CD14-positive monocyte (primary cell): ENCODE measurements at regions not wholly inside any gene's neighbourhood (a gene's known extent, or its start where the extent isn't known, plus 50 kb on each side); places are given as distances from the start of the nearest gene placed in this dataset.

Source experiments
- DNase-seq, 3 donors: peaks; one replicate each; pipeline ENCODE4 v3.0.0-alpha.2; 2011 to 2022
- H2AFZ ChIP-seq: 2 replicates; pipeline ENCODE4 v1.6.0; 2012; ENCODE audit warnings: mild to moderate bottlenecking, low read depth, low read length, inconsistent platforms; ENCODE audit not compliant: insufficient read depth, poor library complexity, severe bottlenecking
- H3K27ac ChIP-seq, 2 donors: 1 replicate in 1 of 2; 2 replicates in 1 of 2; pipeline ENCODE4 v1.5.1; 2012 to 2013; ENCODE audit warnings: low read length in 2 of 2, control low read depth in 1 of 2, inconsistent platforms in 1 of 2, low read depth in 1 of 2, mild to moderate bottlenecking in 1 of 2
- H3K27me3 ChIP-seq, 2 donors: one replicate each; pipeline versions ENCODE4 v1.6.0 to v1.6.1; 2011 to 2013; ENCODE audit warnings: low read length in 2 of 2; ENCODE audit not compliant: control insufficient read depth in 2 of 2, insufficient read depth in 2 of 2
- H3K36me3 ChIP-seq, 2 donors: replicated peaks in 1 of 2; 1 replicate in 1 of 2; 2 replicates in 1 of 2; pipeline versions ENCODE4 v1.5.1 to v1.6.1; 2012 to 2013; ENCODE audit warnings: low read length in 2 of 2, control low read depth in 1 of 2, inconsistent platforms in 1 of 2, mild to moderate bottlenecking in 1 of 2; ENCODE audit not compliant: insufficient read depth in 2 of 2, control insufficient read depth in 1 of 2
- H3K4me1 ChIP-seq, 2 donors: 1 replicate in 1 of 2; 2 replicates in 1 of 2; pipeline versions ENCODE4 v1.5.1 to v1.6.1; 2012 to 2013; ENCODE audit warnings: low read length in 2 of 2, control low read depth in 1 of 2, inconsistent platforms in 1 of 2, mild to moderate bottlenecking in 1 of 2, moderate library complexity in 1 of 2; ENCODE audit not compliant: insufficient read depth in 2 of 2, control insufficient read depth in 1 of 2
- H3K4me2 ChIP-seq: replicated peaks from 2 replicates; pipeline ENCODE3; 2012; ENCODE audit warnings: low read length, moderate library complexity, mild to moderate bottlenecking; ENCODE audit not compliant: poor library complexity, severe bottlenecking; ENCODE audit errors: extremely low read depth
- H3K4me3 ChIP-seq, 3 experiments: fragments of 200-600 bp in 1 of 3; sonication (generic) in 1 of 3; replicated peaks in 1 of 3; 1 replicate in 2 of 3; 2 replicates in 1 of 3; pipeline ENCODE4 v1.5.1; 2011 to 2013; ENCODE audit warnings: low read length in 3 of 3, mild to moderate bottlenecking in 3 of 3, control low read depth in 2 of 3, low read depth in 2 of 3, inconsistent platforms in 1 of 3, moderate library complexity in 1 of 3
- H3K79me2 ChIP-seq: 2 replicates; pipeline ENCODE4 v1.6.0; 2012; ENCODE audit warnings: mild to moderate bottlenecking, control low read depth, inconsistent platforms, low read length, moderate library complexity; ENCODE audit not compliant: insufficient read depth
- H3K9ac ChIP-seq: 2 replicates; pipeline ENCODE4 v1.6.0; 2017; ENCODE audit warnings: low read length, mild to moderate bottlenecking; ENCODE audit not compliant: insufficient read depth, poor library complexity, severe bottlenecking
- H3K9me3 ChIP-seq, 2 donors: replicated peaks in 1 of 2; 1 replicate in 1 of 2; 2 replicates in 1 of 2; pipeline versions ENCODE4 v1.5.1 to v1.6.1; 2012 to 2013; ENCODE audit warnings: low read length in 2 of 2, control low read depth in 1 of 2; ENCODE audit not compliant: control insufficient read depth in 1 of 2, insufficient read depth in 1 of 2
- H4K20me1 ChIP-seq: 2 replicates; pipeline ENCODE4 v1.6.0; 2012; ENCODE audit warnings: mild to moderate bottlenecking, low read length, control low read depth, moderate library complexity; ENCODE audit not compliant: insufficient read depth
- H3K27ac Mint-ChIP-seq, 7 donors: one replicate each; pipeline ENCODE4 v1.8.0; 2020; ENCODE audit warnings: mild to moderate bottlenecking in 7 of 7, mixed read lengths in 7 of 7, moderate library complexity in 6 of 7, inconsistent platforms in 2 of 7
- H3K27me3 Mint-ChIP-seq, 3 donors: one replicate each; pipeline ENCODE4 v1.8.0; 2021 to 2022; ENCODE audit warnings: low read depth in 3 of 3, mild to moderate bottlenecking in 3 of 3, mixed read lengths in 3 of 3, moderate library complexity in 3 of 3, inconsistent platforms in 1 of 3
- H3K36me3 Mint-ChIP-seq, 2 donors: one replicate each; pipeline ENCODE4 v1.8.0; 2020; ENCODE audit warnings: mixed read lengths in 2 of 2, inconsistent platforms in 1 of 2, mild to moderate bottlenecking in 1 of 2
- H3K4me1 Mint-ChIP-seq: one replicate; pipeline ENCODE4 v1.8.0; 2020; ENCODE audit warnings: mild to moderate bottlenecking, mixed read lengths
- H3K4me3 Mint-ChIP-seq, 2 donors: one replicate each; pipeline ENCODE4 v1.8.0; 2020; ENCODE audit warnings: mild to moderate bottlenecking in 2 of 2, mixed read lengths in 2 of 2, moderate library complexity in 1 of 2
- H3K9me3 Mint-ChIP-seq, 7 donors: one replicate each; pipeline ENCODE4 v1.8.0; 2020 to 2022; ENCODE audit warnings: mixed read lengths in 7 of 7, mild to moderate bottlenecking in 6 of 7, moderate library complexity in 6 of 7, inconsistent platforms in 2 of 7
- CTCF ChIP-seq: fragments of 200-600 bp; IDR thresholded peaks from one replicate; pipeline ENCODE4 v1.8.0; 2022; ENCODE audit warnings: antibody characterized with exemption, mild to moderate bottlenecking
- WGBS: methylation state at CpG from one replicate; pipeline ENCODE4 v1.1.5; 2013; ENCODE audit warnings: missing lambda C conversion rate; ENCODE audit not compliant: insufficient coverage; 5-methylcytosine and 5-hydroxymethylcytosine counted together
- intact Hi-C, 2 donors: fragments of 100-400 bp; cut with micrococcal nuclease; formaldehyde crosslinking; loops; one replicate each; pipeline versions ENCODE4 v1.15.0 to v1.15.1; 2023

- H3K4me1 Mint-ChIP-seq, result no peaks in the 10 kb centered on the region
- peaks cover 0 to 5% (median 4%) of the 10 kb centered on the region in 7 donors for H3K9me3 Mint-ChIP-seq
- H3K27ac Mint-ChIP-seq, result no peak overlapping the region
- no peak overlapping the region for H3K4me3 Mint-ChIP-seq
- DNase-seq, result no peak
- H2AFZ ChIP-seq, result no peak overlapping the region
- no peaks in the 10 kb centered on the region for H3K4me1 ChIP-seq
- H3K36me3 ChIP-seq, result no peaks in the 10 kb centered on the region
- no peaks in the 10 kb centered on the region for H3K36me3 Mint-ChIP-seq
- WGBS, result 85% methylated on average over 3 of the region's 3 CpGs
- H3K9me3 ChIP-seq, result no peaks in the 10 kb centered on the region
- peaks cover 1 to 4% (median 2%) of the 10 kb centered on the region in 3 donors for H3K27me3 Mint-ChIP-seq
- no peaks in the 10 kb centered on the region for H3K79me2 ChIP-seq
- H3K27me3 ChIP-seq, result no peaks in the 10 kb centered on the region
- no peak overlapping the region for H3K4me3 ChIP-seq
- no peak overlapping the region for H3K9ac ChIP-seq
- no peak overlapping the region for H3K4me2 ChIP-seq
- no peaks in the 10 kb centered on the region for H4K20me1 ChIP-seq
- no peak for TF ChIP-seq CTCF
- no peak overlapping the region for H3K27ac ChIP-seq
- intact Hi-C loops, result no loop called here
Measured at GRCh38 chr15:61655881-61656280, 404.4 kb downstream of the VPS13C start.

- Mint-ChIP-seq H3K9me3 (peaks cover 0 to 5% (median 4%) of the 10 kb centered on the region in 7 donors), H3K27ac (no peak overlapping the region), H3K4me3 (no peak overlapping the region), H3K4me1 (no peaks in the 10 kb centered on the region), H3K36me3 (no peaks in the 10 kb centered on the region), H3K27me3 (peaks cover 0 to 4% (median 2%) of the 10 kb centered on the region in 3 donors)
- no peaks in the 10 kb centered on the region for H3K27me3 ChIP-seq
- intact Hi-C loops, result no loop called here
- WGBS, result 94% methylated on average over 12 of the region's 12 CpGs
- H3K4me1 ChIP-seq, result no peaks in the 10 kb centered on the region
- H3K9ac ChIP-seq, result no peak overlapping the region
- no peak overlapping the region for H2AFZ ChIP-seq
- no peaks in the 10 kb centered on the region for H3K36me3 ChIP-seq
- H3K79me2 ChIP-seq, result no peaks in the 10 kb centered on the region
- H3K4me3 ChIP-seq, result no peak overlapping the region
- no peak for TF ChIP-seq CTCF
- no peak for DNase-seq
- no peaks in the 10 kb centered on the region for H3K9me3 ChIP-seq
- H4K20me1 ChIP-seq, result no peaks in the 10 kb centered on the region
- no peak overlapping the region for H3K27ac ChIP-seq
- no peak overlapping the region for H3K4me2 ChIP-seq
Measured at GRCh38 chr15:61654918-61655317, 405.3 kb downstream of the VPS13C start.
